HEK293T (cell line): ENCODE measurements at regions not wholly inside any gene's neighbourhood (a gene's known extent, or its start where the extent isn't known, plus 50 kb on each side); places are given as distances from the start of the nearest gene placed in this dataset.
"Not testable (repeated sequence)": the region's sequence is repeated elsewhere in the genome, so short reads cannot be mapped to it uniquely, and the experiment has no call there.

Experiments used
- CTCF ChIA-PET: fragments of 350-600 bp; formaldehyde crosslinking; extraction: SDS; loops from one replicate; lab custom pipeline; 2021; ENCODE audit warnings: antibody characterized with exemption, inconsistent platforms; lab: Yijun Ruan, JAX
- POLR2A ChIA-PET: fragments of 350-600 bp; formaldehyde crosslinking; extraction: SDS; loops from one replicate; lab custom pipeline; 2020; ENCODE audit warnings: antibody characterized with exemption, inconsistent platforms; lab: Yijun Ruan, JAX
- DNase-seq: peaks from one replicate; pipeline ENCODE4 v3.0.0; 2012; ENCODE audit warnings: mixed read lengths; ENCODE audit errors: extremely low spot score
- ARNT ChIP-seq: fragments of 450-650 bp; IDR thresholded peaks from 2 replicates; pipeline ENCODE4 v1.6.1; 2017; ENCODE audit warnings: mild to moderate bottlenecking
- BHLHE40 ChIP-seq: fragments of 450-650 bp; IDR thresholded peaks from 2 replicates; pipeline ENCODE4 v1.6.1; 2016; ENCODE audit warnings: mild to moderate bottlenecking, moderate library complexity, borderline replicate concordance
- CTBP1 ChIP-seq: fragments of 450-650 bp; IDR thresholded peaks from 2 replicates; pipeline ENCODE4 v1.6.1; 2016; ENCODE audit warnings: borderline replicate concordance
- ELF4 ChIP-seq: fragments of 450-650 bp; IDR thresholded peaks from 2 replicates; pipeline ENCODE4 v1.6.1; 2017; ENCODE audit warnings: antibody characterized with exemption
- FOXA1 ChIP-seq: fragments of 450-650 bp; IDR thresholded peaks from 2 replicates; pipeline ENCODE4 v1.6.1; 2016; ENCODE audit warnings: mild to moderate bottlenecking
- FOXK2 ChIP-seq: fragments of 450-650 bp; IDR thresholded peaks from 2 replicates; pipeline ENCODE4 v1.6.1; 2016; ENCODE audit warnings: mild to moderate bottlenecking
- FOXM1 ChIP-seq: fragments of 450-650 bp; IDR thresholded peaks from 2 replicates; pipeline ENCODE4 v1.6.1; 2017; ENCODE audit warnings: mild to moderate bottlenecking, borderline replicate concordance
- HDGF ChIP-seq: fragments of 450-650 bp; IDR thresholded peaks from 2 replicates; pipeline ENCODE4 v1.6.1; 2017; ENCODE audit warnings: antibody characterized with exemption, borderline replicate concordance
- L3MBTL2 ChIP-seq: fragments of 450-650 bp; conservative IDR thresholded peaks from 2 replicates; pipeline ENCODE4 v1.6.1; 2016; ENCODE audit warnings: mild to moderate bottlenecking
- LEF1 ChIP-seq: fragments of 450-650 bp; IDR thresholded peaks from 2 replicates; pipeline ENCODE4 v1.6.1; 2017; ENCODE audit warnings: mild to moderate bottlenecking, borderline replicate concordance
- NFRKB ChIP-seq: fragments of 450-650 bp; IDR thresholded peaks from 2 replicates; pipeline ENCODE4 v1.6.1; 2016; ENCODE audit warnings: mild to moderate bottlenecking, moderate library complexity
- PKNOX1 ChIP-seq: fragments of 450-650 bp; IDR thresholded peaks from 2 replicates; pipeline ENCODE4 v1.6.1; 2016
- SP1 ChIP-seq: fragments of 450-650 bp; IDR thresholded peaks from 2 replicates; pipeline ENCODE4 v1.6.1; 2017
- SUZ12 ChIP-seq: fragments of 450-650 bp; IDR thresholded peaks from 2 replicates; pipeline ENCODE4 v1.6.1; 2016; ENCODE audit warnings: mild to moderate bottlenecking
- TARDBP ChIP-seq: fragments of 450-650 bp; IDR thresholded peaks from 2 replicates; pipeline ENCODE4 v1.6.1; 2016
- ZNF384 ChIP-seq: fragments of 450-650 bp; IDR thresholded peaks from 2 replicates; pipeline ENCODE4 v1.6.1; 2016

- ChIA-PET CTCF (no interaction called here), POLR2A (no interaction called here)
- TF ChIP-seq HDGF (no peak), ELF4 (no peak), LEF1 (no peak), ARNT (no peak), SP1 (no peak), FOXK2 (no peak), BHLHE40 (no peak), CTBP1 (no peak), ZNF384 (no peak), SUZ12 (no peak), FOXA1 (no peak), PKNOX1 (no peak), L3MBTL2 (no peak), FOXM1 (no peak), NFRKB (no peak), TARDBP (no peak)
Observed at GRCh38 chr7:92898798-92899197, 62.4 kb upstream of the CDK6 start.

GRCh38 chr7:92894857-92895256, 58.5 kb upstream of the CDK6 start:
- POLR2A ChIA-PET, CTCF ChIA-PET, DNase-seq: not testable (repeated sequence)

More at GRCh38 chr7:92898798-92899197, 62.4 kb upstream of the CDK6 start:
- DNase-seq, result no peak

- ChIA-PET CTCF (no interaction called here), POLR2A (no interaction called here)
- no peak for DNase-seq
Observed at GRCh38 chr7:92889081-92889480, 52.7 kb upstream of the CDK6 start.

More at GRCh38 chr7:92889081-92889480, 52.7 kb upstream of the CDK6 start:
- no peak for TF ChIP-seq NFRKB
- no peak for TF ChIP-seq FOXM1
- no peak for TF ChIP-seq L3MBTL2
- no peak for TF ChIP-seq ELF4
- no peak for TF ChIP-seq FOXA1
- no peak for TF ChIP-seq PKNOX1
- no peak for TF ChIP-seq SUZ12
- TF ChIP-seq TARDBP, result no peak
- TF ChIP-seq BHLHE40, result no peak
- TF ChIP-seq SP1, result no peak
- TF ChIP-seq CTBP1, result no peak
- no peak for TF ChIP-seq LEF1
- no peak for TF ChIP-seq ARNT
- TF ChIP-seq HDGF, result no peak
- TF ChIP-seq FOXK2, result no peak
- no peak for TF ChIP-seq ZNF384
